ENCODE measurements at regions not wholly inside any gene's neighbourhood (a gene's known extent, or its start where the extent isn't known, plus 50 kb on each side); places are given as distances from the start of the nearest gene placed in this dataset.

DNA sequence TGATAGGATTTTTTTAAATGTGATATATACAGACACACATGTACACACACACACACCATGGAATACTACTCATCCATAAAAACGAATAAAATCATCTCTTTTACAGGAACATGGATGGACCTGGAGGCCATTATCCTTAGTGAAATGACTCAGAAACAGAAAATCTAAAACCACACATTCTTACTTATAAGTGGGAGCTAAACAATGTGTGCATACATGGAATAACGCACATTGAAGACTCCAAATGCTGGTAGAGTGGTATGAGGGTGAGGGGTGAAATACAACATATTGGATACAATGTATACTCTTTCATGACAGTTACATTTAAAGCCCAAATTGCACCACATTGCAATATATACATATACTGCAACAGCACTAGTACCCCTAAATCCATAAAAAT lies 120.2 kb upstream of the ADGRL3 start:
- DNase-seq: no peak

DNA sequence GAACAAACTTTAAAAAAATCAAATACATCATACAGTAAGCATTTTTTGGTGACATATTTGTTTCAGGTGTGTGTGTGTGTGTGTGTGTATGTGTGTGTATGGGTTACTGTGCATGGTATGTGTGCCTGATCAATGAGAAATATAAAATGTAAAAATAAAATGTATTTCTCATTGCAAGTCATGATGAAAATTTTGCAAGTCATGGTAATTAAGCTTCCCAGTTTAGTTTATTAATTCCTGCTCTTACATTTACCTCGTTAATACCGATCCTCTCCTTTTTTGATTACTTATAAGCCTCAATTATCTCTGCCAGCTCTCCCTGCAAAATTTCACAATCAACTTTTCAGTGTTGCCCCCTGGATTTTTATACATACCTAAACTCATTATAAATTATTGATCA lies 114.6 kb upstream of the ADGRL3 start:
- no peak for DNase-seq

DNA sequence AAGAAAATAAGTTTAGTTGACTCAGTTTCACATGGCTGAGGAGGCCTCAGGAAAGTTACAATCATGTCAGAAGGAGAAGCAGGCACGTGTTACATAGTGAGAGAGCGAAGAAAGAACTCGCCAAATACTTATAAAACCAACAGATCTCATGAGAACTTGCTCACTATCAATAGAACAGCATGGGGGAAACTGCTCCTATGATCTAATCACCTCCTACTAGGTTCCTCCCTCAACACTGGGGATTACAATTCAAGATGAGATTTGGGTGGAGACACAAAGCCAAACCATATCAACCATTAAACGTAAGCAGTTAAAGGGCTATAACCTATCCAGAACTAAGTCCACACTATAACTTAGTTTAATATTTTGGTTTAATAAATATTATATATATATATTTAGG lies 113.8 kb upstream of the ADGRL3 start:
- DNase-seq: no peak

DNA sequence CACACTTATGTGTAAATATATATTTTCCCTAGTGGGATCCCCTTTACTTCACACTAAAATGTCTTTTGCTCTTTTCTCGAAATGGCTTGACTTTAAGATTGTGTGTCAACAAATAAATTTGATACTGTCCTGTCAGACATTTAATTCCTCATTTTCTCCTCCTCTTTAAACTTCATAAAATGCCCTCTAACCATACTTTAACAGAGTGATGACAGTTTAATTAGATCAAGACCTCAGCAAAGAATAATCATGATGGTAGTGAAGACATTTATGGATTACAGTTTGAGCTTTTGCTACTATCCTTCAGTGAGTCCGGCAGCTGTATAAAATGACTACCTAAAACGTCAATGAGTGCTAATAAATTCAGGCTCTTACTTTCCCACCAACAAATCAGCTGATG lies 113.1 kb upstream of the ADGRL3 start:
- DNase-seq: no peak

DNA sequence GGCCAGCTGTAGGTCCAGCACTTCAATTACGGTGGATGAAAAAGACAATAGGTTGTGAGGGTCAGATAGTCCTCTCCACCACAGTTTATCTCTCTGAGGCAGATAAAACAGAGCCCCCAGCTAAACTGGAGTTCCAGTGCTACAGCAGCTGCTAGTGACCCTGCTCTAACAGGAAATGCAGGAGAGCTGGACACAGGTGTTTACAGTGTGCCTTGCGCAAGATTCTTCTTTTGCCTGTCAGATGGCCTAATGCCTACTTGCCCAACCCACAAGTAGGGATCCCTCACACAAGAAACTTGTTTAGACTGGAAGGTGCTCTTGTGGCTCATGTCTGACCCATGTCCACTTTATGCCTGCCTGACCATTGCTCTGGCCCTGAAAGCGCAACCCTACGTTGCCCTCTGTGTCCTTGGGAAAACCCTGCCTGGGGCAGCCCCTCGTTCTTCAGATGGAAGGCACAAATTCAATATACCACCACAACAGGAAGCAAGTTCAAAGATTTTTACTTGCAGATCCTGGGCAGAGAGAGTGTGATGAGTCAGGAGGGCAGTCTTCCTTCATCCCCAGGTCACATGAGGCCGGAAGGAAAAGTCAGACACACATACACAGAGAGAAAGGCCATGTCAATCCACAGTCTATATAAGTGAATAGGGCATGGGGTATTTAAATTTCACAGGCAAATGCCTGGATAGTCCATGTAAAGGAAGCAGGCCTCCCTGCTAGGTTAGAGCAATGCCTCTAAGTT lies 105.1 kb upstream of the ADGRL3 start:
- no peak for DNase-seq

DNA sequence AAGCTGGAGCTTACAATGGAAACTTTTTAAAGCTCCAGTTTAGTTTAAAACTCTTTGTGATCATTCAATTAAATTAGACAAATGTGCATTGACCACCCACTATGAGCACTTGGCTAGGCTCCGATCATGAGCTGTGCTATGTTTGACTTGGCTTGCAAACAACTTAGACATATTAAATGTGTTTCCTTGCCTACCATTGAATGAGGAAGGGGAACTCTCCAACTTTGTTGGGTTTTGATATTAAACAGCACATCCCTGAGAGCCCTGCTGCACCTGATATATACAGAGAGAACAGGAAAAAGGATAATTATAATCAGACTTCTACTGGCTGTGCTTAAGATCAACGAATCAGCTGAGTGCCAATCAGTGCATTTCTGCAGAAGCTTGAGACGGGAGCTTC lies 71.4 kb upstream of the ADGRL3 start:
- no peak for DNase-seq

DNA sequence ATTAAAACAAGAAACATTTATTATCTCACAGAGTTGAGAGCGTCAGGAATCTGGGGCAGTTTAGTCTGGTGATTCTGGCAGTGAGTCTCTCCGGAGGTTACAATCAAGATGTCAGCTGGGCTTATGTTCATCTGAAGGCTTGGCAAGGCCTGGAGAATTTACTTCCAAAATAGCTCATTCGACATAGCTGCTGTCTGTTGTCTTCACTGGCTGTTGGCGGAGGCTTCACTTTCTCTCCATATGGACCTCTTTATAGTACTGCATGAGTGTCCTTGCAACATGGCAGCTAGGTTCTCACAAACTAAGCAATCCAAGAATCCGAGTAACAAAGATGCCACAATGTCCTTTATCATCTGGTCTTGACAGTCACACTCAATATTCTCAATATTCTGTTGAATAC lies 70.2 kb upstream of the ADGRL3 start:
- no peak for DNase-seq

DNA sequence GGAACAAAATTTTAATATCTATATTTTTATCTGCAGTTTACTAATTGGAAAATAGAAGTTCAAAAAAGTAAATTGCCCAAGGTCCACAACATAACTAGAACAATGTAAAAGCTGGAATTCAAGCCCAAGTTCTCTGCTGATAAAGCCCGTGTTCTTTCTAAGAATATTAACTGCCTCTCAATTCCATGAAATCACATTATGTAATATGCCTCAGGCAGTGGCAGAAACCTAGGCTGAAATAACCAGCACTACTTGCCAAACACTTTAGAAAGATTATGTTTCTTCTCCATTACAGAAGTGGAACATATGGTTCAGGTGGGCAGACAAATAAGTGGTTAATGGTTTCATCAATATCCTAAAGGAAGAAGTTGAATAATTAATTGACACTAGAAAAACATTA lies 56.7 kb upstream of the ADGRL3 start:
- no peak for DNase-seq

DNA sequence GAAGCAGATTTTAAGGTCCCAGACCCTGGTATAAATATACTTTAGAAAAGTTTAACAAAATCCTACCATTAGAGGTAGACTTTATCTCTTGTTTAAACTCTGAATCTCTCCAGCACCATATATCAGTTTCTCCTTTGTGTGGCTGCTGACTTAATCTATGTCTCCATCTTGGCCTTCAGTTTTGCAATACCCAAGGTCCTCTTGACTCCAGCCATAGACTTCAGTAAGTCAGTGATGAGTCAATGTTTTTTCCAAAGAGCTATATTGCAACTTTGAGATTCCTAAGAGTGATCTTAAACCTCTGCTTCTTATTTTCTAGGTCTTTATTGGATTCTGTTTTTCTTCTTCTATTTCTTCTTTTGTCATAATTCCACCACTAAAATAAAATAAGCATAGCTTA lies 50.8 kb upstream of the ADGRL3 start:
- DNase-seq: no peak
